K562 (cell line): ENCODE measurements at regions not wholly inside any gene's neighbourhood (a gene's known extent, or its start where the extent isn't known, plus 50 kb on each side); places are given as distances from the start of the nearest gene placed in this dataset.

Experiments
- ATAC-seq: fragments of 200-7000 bp; cut with Tn5 transposase; 3 replicates; pipeline ENCODE4 v1.9.1; 2020; ENCODE audit warnings: moderate library complexity
- BruUV-seq: library from RNA; stranded (reverse); fragments of 400-500 nt; replicated peaks from 2 replicates; lab custom pipeline; 2021; lab: Mats Ljungman, UMichigan
- CTCF ChIA-PET: fragments of 300-600 bp; formaldehyde crosslinking; extraction: SDS; loops from one replicate; lab custom pipeline; 2021; ENCODE audit warnings: low intra/inter-chr PET ratio; lab: Yijun Ruan, JAX
- POLR2A ChIA-PET: fragments of 300-600, 350-650 bp; sonication (Branson Sonifier 250); formaldehyde crosslinking; extraction: SDS; loops from one replicate; lab custom pipeline; 2021; ENCODE audit warnings: antibody characterized with exemption, inconsistent platforms; lab: Yijun Ruan, JAX
- DNase-seq, 4 experiments: peaks; one replicate each; pipeline versions ENCODE4 v3.0.0 to v3.0.0-alpha.2; 2011 to 2018; ENCODE audit warnings: low spot score in 3 of 4, mixed read lengths in 3 of 4; ENCODE audit errors: extremely low read depth in 1 of 4
- FAIRE-seq: peaks from 2 replicates; lab custom pipeline; 2011; peaks lifted over from hg19 to GRCh38; lab: Jason Lieb, UNC
- H2AFZ ChIP-seq: 2 replicates; pipeline ENCODE4 v1.6.0; 2011; ENCODE audit warnings: low read depth, low read length, control low read depth, inconsistent platforms
- H3K27ac ChIP-seq: fragments of 200-600 bp; 3 replicates; pipeline ENCODE4 v1.8.0; 2011; ENCODE audit warnings: low read depth, mild to moderate bottlenecking, control low read depth, inconsistent platforms, low read length, moderate library complexity, mixed read lengths; ENCODE audit errors: extremely low read depth
- H3K27me3 ChIP-seq, 2 experiments: fragments of 300-600 bp in 1 of 2; 2 replicates in 1 of 2; 3 replicates in 1 of 2; pipeline versions ENCODE4 v1.6.0 to v1.8.0; 2011; ENCODE audit warnings: inconsistent platforms in 2 of 2, low read length in 2 of 2, mild to moderate bottlenecking in 1 of 2, mixed read lengths in 1 of 2, moderate library complexity in 1 of 2; ENCODE audit not compliant: control insufficient read depth in 2 of 2, insufficient read depth in 2 of 2
- H3K36me3 ChIP-seq: fragments of 300-600 bp; 3 replicates; pipeline ENCODE4 v1.8.0; 2011; ENCODE audit warnings: mild to moderate bottlenecking, low read length, inconsistent platforms; ENCODE audit not compliant: control insufficient read depth, insufficient read depth
- H3K4me1 ChIP-seq, 2 experiments: fragments of 200-600 bp in 1 of 2; replicated peaks in 1 of 2; 2 replicates in 1 of 2; 3 replicates in 1 of 2; pipeline versions ENCODE4 v1.5.1 to v1.8.0; 2011; ENCODE audit warnings: inconsistent platforms in 2 of 2, low read length in 2 of 2, mild to moderate bottlenecking in 1 of 2, mixed read lengths in 1 of 2, moderate library complexity in 1 of 2; ENCODE audit not compliant: control insufficient read depth in 2 of 2, insufficient read depth in 2 of 2
- H3K4me2 ChIP-seq: 2 replicates; pipeline ENCODE4 v1.6.1; 2011; ENCODE audit warnings: low read length, control low read depth, inconsistent platforms, mixed read lengths; ENCODE audit not compliant: insufficient read depth
- H3K4me3 ChIP-seq: fragments of 200-600 bp; sonication (generic), shearing (Covaris generic); 2 replicates; pipeline ENCODE4 v1.5.1; 2016; ENCODE audit warnings: control low read depth, inconsistent platforms
- H3K79me2 ChIP-seq: fragments of 200-600 bp; 3 replicates; pipeline ENCODE4 v1.8.0; 2011; ENCODE audit warnings: low read length, inconsistent platforms; ENCODE audit not compliant: control insufficient read depth, insufficient read depth
- H3K9ac ChIP-seq, 2 experiments: 2 replicates each; pipeline versions ENCODE4 v1.6.0 to v1.6.1; 2011; ENCODE audit warnings: low read depth in 2 of 2, low read length in 2 of 2, control low read depth in 1 of 2, inconsistent platforms in 1 of 2, mild to moderate bottlenecking in 1 of 2, mixed read lengths in 1 of 2; ENCODE audit not compliant: insufficient read depth in 1 of 2
- H3K9me1 ChIP-seq: one replicate; pipeline ENCODE4 v1.6.0; 2011; ENCODE audit warnings: inconsistent platforms, mild to moderate bottlenecking, low read length, moderate library complexity; ENCODE audit not compliant: control insufficient read depth, insufficient read depth
- H3K9me3 ChIP-seq: replicated peaks from 2 replicates; pipeline ENCODE4 v1.5.1; 2011; ENCODE audit warnings: low read depth, low read length, inconsistent platforms; ENCODE audit not compliant: control insufficient read depth, insufficient read depth
- H4K20me1 ChIP-seq: replicated peaks from 2 replicates; pipeline ENCODE4 v1.6.1; 2011; ENCODE audit warnings: low read length, inconsistent platforms, mixed read lengths; ENCODE audit not compliant: control insufficient read depth, insufficient read depth
- BRF1 ChIP-seq: IDR thresholded peaks from 3 replicates; pipeline ENCODE4 v1.6.1; 2011; ENCODE audit warnings: borderline replicate concordance, mild to moderate bottlenecking; ENCODE audit not compliant: insufficient read length; ENCODE audit errors: extremely low read depth
- CHD7 ChIP-seq: fragments of 200-600 bp; sonication (generic); IDR thresholded peaks from one replicate; pipeline ENCODE4 v1.6.1; 2012; ENCODE audit warnings: mild to moderate bottlenecking, low read depth, low read length, inconsistent platforms
- SMAD1 ChIP-seq: fragments of 150-350 bp; IDR thresholded peaks from 2 replicates; pipeline ENCODE4 v1.6.1; 2014; ENCODE audit warnings: low read length, low read depth; ENCODE audit not compliant: partially characterized antibody
- WGBS: fragments of 100-300 bp; shearing (Covaris generic); methylation state at CpG from one replicate; pipeline ENCODE4 v1.1.6; 2016; ENCODE audit warnings: low coverage, mixed read lengths; ENCODE audit not compliant: insufficient coverage; ENCODE audit errors: missing lambda C conversion rate; 5-methylcytosine and 5-hydroxymethylcytosine counted together
- in situ Hi-C: fragments of 300-500 bp; cut with MboI; formaldehyde crosslinking; loops from 4 replicates; pipeline ENCODE4 v1.15.0; 2018; ENCODE audit warnings: inconsistent platforms, mixed read lengths
- intact Hi-C: fragments of 100-400 bp; cut with micrococcal nuclease; formaldehyde crosslinking; loops from 2 replicates; pipeline ENCODE4 v1.14.2; 2022
- TF ChIP-seq, protein P1 (sequence below): sonication (generic); formaldehyde crosslinking; IDR thresholded peaks from 2 replicates; pipeline ENCODE4 v1.8.0; 2022; ENCODE audit warnings: missing genetic modification reagents, mild to moderate bottlenecking, moderate library complexity, borderline replicate concordance

- TF ChIP-seq, protein P1, sequence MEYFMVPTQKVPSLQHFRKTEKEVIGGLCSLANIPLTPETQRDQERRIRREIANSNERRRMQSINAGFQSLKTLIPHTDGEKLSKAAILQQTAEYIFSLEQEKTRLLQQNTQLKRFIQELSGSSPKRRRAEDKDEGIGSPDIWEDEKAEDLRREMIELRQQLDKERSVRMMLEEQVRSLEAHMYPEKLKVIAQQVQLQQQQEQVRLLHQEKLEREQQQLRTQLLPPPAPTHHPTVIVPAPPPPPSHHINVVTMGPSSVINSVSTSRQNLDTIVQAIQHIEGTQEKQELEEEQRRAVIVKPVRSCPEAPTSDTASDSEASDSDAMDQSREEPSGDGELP (CRISPR knock-in tag) = no peak
- TF ChIP-seq, all 486 proteins: peak for 0
Measured at GRCh38 chr15:69897061-69897460, 200.7 kb downstream of the TLE3 start (continued).

GRCh38 chr15:69897471-69898237 lies 200.1 kb downstream of the TLE3 start:
- ChIA-PET POLR2A (no interaction called here), CTCF (no interaction called here)
- FAIRE-seq (no peak), ATAC-seq (no peak), DNase-seq (no peak)
- intact Hi-C loops (no loop called here), in situ Hi-C loops (no loop called here)
- Histone ChIP-seq H2AFZ (no peak overlapping the region), H3K4me1 (no peaks in the 10 kb centered on the region), H3K27ac (no peak overlapping the region), H3K9me3 (no peaks in the 10 kb centered on the region), H3K36me3 (no peaks in the 10 kb centered on the region), H3K27me3 (peaks cover 0 to 4% of the 10 kb centered on the region in 2 experiments; a peak in 2 of 5 replicates), H3K9ac (no peak overlapping the region), H4K20me1 (no peaks in the 10 kb centered on the region), H3K79me2 (no peaks in the 10 kb centered on the region), H3K9me1 (no peaks in the 10 kb centered on the region), H3K4me3 (no peak overlapping the region), H3K4me2 (no peak overlapping the region)
- 1% methylated on average over 9 of the region's 9 CpGs for WGBS
- no TSS peak for BruUV-seq
- TF ChIP-seq BRF1 (no peak), CHD7 (no peak), SMAD1 (no peak)
